Nephron (organoid): ENCODE measurements at regions not wholly inside any gene's neighbourhood (a gene's known extent, or its start where the extent isn't known, plus 50 kb on each side); places are given as distances from the start of the nearest gene placed in this dataset.

Source experiments
- H3K27ac Mint-ChIP-seq, 3 experiments: 2 replicates each; pipeline ENCODE4 v1.8.0; 2020; ENCODE audit warnings: mixed read lengths in 3 of 3, mild to moderate bottlenecking in 2 of 3, moderate library complexity in 1 of 3
- H3K27me3 Mint-ChIP-seq: 2 replicates; pipeline ENCODE4 v1.8.0; 2021; ENCODE audit warnings: low read depth, mild to moderate bottlenecking, moderate library complexity, mixed read lengths
- H3K36me3 Mint-ChIP-seq: 2 replicates; pipeline ENCODE4 v1.8.0; 2020; ENCODE audit warnings: low read depth, mixed read lengths
- H3K4me1 Mint-ChIP-seq: 2 replicates; pipeline ENCODE4 v1.8.0; 2020; ENCODE audit warnings: mixed read lengths
- H3K4me3 Mint-ChIP-seq, 3 experiments: 2 replicates each; pipeline ENCODE4 v1.8.0; 2020; ENCODE audit warnings: mild to moderate bottlenecking in 3 of 3, mixed read lengths in 3 of 3, moderate library complexity in 2 of 3
- H3K9me3 Mint-ChIP-seq: 2 replicates; pipeline ENCODE4 v1.8.0; 2020; ENCODE audit warnings: mixed read lengths
- TF ChIP-seq, protein P1 (sequence below), 3 experiments: fragments of 200-600 bp; sonication (generic); IDR thresholded peaks; one replicate each; pipeline ENCODE4 v1.5.0; 2021; ENCODE audit warnings: antibody characterized with exemption in 3 of 3; ENCODE audit not compliant: unreplicated experiment in 3 of 3

DNA sequence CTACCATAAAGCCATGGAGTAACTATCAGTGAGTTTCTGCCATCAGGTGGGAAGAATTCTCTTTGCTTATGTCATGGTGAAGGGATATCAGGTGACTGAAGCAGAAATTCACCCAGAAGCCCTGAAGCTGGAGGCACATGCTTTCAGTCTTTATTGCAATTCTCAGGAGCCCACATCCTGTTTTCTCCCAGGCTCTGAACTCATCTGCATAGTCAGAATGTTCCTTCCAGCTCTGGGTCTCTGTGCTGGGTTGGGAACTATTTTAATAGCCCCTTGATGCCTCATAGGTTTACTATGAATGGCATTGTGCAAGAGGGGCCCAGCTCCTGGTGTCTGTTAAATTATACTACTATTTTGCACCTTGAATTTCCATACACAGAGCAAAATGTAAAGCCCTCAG, 198.4 kb upstream of the SOX9 start:
- Mint-ChIP-seq H3K9me3 (no peaks in the 10 kb centered on the region), H3K4me1 (peaks cover 9% of the 10 kb centered on the region), H3K27ac (no peak overlapping the region), H3K27me3 (no peaks in the 10 kb centered on the region), H3K4me3 (no peak overlapping the region), H3K36me3 (no peaks in the 10 kb centered on the region)
- TF ChIP-seq, protein P1, sequence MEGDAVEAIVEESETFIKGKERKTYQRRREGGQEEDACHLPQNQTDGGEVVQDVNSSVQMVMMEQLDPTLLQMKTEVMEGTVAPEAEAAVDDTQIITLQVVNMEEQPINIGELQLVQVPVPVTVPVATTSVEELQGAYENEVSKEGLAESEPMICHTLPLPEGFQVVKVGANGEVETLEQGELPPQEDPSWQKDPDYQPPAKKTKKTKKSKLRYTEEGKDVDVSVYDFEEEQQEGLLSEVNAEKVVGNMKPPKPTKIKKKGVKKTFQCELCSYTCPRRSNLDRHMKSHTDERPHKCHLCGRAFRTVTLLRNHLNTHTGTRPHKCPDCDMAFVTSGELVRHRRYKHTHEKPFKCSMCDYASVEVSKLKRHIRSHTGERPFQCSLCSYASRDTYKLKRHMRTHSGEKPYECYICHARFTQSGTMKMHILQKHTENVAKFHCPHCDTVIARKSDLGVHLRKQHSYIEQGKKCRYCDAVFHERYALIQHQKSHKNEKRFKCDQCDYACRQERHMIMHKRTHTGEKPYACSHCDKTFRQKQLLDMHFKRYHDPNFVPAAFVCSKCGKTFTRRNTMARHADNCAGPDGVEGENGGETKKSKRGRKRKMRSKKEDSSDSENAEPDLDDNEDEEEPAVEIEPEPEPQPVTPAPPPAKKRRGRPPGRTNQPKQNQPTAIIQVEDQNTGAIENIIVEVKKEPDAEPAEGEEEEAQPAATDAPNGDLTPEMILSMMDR (IDR thresholded peaks at IDR 0.05; ENCODE audit: unreplicated experiment in 3 of 3): no peak

DNA sequence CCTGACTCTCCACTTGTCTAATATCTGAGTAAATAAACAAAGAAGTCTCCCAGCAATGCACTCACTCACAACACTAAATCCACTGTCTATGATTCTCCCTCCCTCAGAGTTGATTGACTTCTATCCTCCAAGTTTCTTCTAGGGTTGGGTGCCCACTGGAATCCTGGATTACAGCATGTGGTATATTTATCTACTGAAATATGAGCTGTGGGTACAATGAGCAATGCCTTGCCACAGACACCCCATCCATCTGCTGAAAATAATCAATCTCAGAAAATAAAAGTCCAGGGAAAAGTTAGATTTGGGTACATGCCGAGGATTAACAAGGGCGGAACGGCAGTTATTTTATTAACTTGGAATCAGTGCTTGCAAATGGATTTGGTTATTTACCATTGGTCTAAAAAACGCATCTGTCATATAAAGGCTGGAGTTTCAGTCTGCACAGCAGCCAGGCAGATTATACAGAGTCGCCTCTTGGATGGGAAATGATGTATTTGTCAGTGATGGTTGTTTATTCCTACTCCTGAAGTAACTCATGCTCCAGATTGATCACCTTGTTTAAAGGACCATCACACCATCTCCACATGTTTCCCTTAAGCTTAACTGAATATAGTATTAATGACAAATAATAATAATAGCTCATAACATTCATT, 193.9 kb upstream of the SOX9 start:
- H3K4me1 Mint-ChIP-seq: peaks cover 9% of the 10 kb centered on the region
- no peaks in the 10 kb centered on the region for H3K9me3 Mint-ChIP-seq
- no peak overlapping the region for H3K4me3 Mint-ChIP-seq
- H3K27me3 Mint-ChIP-seq: peaks cover 8% of the 10 kb centered on the region
- no peak overlapping the region for H3K27ac Mint-ChIP-seq
- TF ChIP-seq, protein P1 (IDR thresholded peaks at IDR 0.05; ENCODE audit: unreplicated experiment in 3 of 3): no peak
- H3K36me3 Mint-ChIP-seq: no peaks in the 10 kb centered on the region

DNA sequence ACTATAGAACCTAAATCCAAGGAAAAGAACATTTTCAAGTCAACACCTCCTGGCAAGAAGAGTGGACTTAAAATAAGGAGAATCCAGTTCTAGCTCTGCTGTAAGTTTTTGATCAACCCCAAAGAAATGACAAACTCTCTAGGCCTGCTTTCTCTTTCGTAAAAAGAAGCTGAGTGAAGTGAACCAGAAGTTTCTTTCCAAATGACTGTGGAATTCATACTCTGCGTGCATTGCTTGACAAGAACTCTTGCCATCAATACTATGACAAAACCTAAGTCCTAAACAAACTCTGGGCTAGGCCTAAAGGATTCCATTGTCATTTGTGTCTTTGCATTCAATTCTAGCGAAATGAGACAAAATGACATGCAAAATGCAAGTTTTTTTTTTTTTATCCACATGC, 187.5 kb upstream of the SOX9 start:
- Mint-ChIP-seq H3K4me3 (no peak overlapping the region), H3K36me3 (no peaks in the 10 kb centered on the region), H3K27ac (no peak overlapping the region)

DNA sequence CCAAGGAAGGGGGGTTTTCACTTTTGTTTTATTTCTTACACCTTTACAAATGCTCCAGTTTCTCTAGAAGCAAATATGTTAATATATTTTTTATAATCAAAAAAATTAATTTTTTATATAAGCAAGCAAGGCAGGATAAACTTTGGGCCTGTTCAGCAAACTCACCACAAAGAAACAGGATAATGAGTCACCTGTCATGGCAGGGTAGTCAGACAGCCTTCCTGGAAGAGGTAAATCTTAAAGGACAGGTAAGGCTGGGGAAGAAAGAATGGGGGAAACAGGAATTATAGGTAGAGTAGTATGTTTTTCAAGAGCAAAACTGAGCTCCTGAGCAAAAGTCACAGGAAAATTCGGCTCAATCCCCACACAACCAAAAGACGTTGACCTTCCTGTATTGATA, 186.3 kb upstream of the SOX9 start:
- H3K4me3 Mint-ChIP-seq: no peak overlapping the region
- H3K27ac Mint-ChIP-seq: no peak overlapping the region
- H3K9me3 Mint-ChIP-seq: no peaks in the 10 kb centered on the region

More for the DNA sequence above, 187.5 kb upstream of the SOX9 start:
- no peaks in the 10 kb centered on the region for H3K9me3 Mint-ChIP-seq
- peaks cover 12% of the 10 kb centered on the region for H3K27me3 Mint-ChIP-seq
- peaks cover 10% of the 10 kb centered on the region for H3K4me1 Mint-ChIP-seq
- TF ChIP-seq, protein P1 (IDR thresholded peaks at IDR 0.05; ENCODE audit: unreplicated experiment in 3 of 3): no peak

DNA sequence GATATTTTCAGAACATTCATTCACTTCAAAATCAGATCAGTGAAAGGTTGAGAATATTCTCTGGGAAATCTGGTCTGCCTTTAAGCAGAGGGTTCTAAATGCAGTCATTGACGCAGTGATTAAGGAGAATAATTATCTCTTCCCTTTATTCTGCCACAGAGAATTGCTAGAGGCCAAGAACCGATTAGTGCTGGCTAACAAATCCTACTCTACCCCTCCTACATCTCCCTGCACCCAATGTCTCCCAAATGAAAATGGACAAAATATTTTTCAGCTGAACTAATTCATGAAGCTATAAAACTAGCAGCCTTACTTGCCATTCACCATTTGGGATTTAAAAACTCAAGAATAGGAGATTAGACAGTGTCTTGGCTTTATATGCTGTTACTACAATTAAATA, 185.5 kb upstream of the SOX9 start:
- Mint-ChIP-seq H3K4me3 (no peak overlapping the region), H3K36me3 (no peaks in the 10 kb centered on the region), H3K27ac (no peak overlapping the region), H3K27me3 (peaks cover 17% of the 10 kb centered on the region), H3K4me1 (peaks cover 10% of the 10 kb centered on the region), H3K9me3 (no peaks in the 10 kb centered on the region)
- TF ChIP-seq, protein P1 (IDR thresholded peaks at IDR 0.05; ENCODE audit: unreplicated experiment in 3 of 3): no peak

More for the DNA sequence above, 186.3 kb upstream of the SOX9 start:
- peaks cover 10% of the 10 kb centered on the region for H3K4me1 Mint-ChIP-seq
- H3K27me3 Mint-ChIP-seq: peaks cover 17% of the 10 kb centered on the region
- H3K36me3 Mint-ChIP-seq: no peaks in the 10 kb centered on the region
- TF ChIP-seq, protein P1 (IDR thresholded peaks at IDR 0.05; ENCODE audit: unreplicated experiment in 3 of 3): no peak

DNA sequence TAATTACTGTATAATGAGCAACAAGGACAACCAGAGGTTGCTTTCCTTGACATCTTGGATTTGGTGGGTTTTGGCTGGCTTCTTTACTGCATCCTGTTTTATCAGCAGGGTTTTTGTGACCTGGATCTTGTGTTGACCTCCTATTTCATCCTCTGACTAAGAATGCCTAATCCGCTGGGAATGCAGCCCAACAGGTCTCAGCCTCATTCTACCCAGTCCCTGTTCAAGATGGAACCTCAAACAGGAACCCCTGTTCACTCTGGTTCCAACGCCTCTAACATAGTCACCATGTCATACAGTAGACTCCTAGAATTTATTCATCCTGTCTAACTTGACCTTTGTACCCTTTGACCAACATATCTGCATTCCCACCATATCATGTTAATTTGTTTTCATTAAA, 183.8 kb upstream of the SOX9 start:
- H3K9me3 Mint-ChIP-seq: no peaks in the 10 kb centered on the region
- H3K27me3 Mint-ChIP-seq: peaks cover 13% of the 10 kb centered on the region
- TF ChIP-seq, protein P1 (IDR thresholded peaks at IDR 0.05; ENCODE audit: unreplicated experiment in 3 of 3): no peak

More for the DNA sequence above, 183.8 kb upstream of the SOX9 start:
- H3K27ac Mint-ChIP-seq: no peak overlapping the region
- H3K4me3 Mint-ChIP-seq: no peak overlapping the region
- no peaks in the 10 kb centered on the region for H3K36me3 Mint-ChIP-seq
- H3K4me1 Mint-ChIP-seq: peaks cover 10% of the 10 kb centered on the region
